GM12878 (cell line): ENCODE measurements at regions not wholly inside any gene's neighbourhood (a gene's known extent, or its start where the extent isn't known, plus 50 kb on each side); places are given as distances from the start of the nearest gene placed in this dataset.

Experiments
- ATAC-seq: fragments of 200-7000 bp; cut with Tn5 transposase; 3 replicates; pipeline ENCODE4 v1.9.1; 2020; ENCODE audit warnings: mild to moderate bottlenecking, moderate library complexity
- BruUV-seq: library from RNA; stranded (reverse); fragments of 400-500 nt; replicated peaks from 2 replicates; lab custom pipeline; 2021; lab: Mats Ljungman, UMichigan
- CTCF ChIA-PET: fragments of 300-600 bp; sonication (Branson Sonifier 250); formaldehyde crosslinking; extraction: SDS; loops from one replicate; lab custom pipeline; 2021; ENCODE audit warnings: inconsistent platforms; lab: Yijun Ruan, JAX
- POLR2A ChIA-PET: fragments of 350-600 bp; formaldehyde crosslinking; extraction: SDS; loops from one replicate; lab custom pipeline; 2021; ENCODE audit warnings: inconsistent platforms; lab: Charles Lee
- RAD21 ChIA-PET: fragments of 300-600 bp; sonication (Branson Sonifier 250); formaldehyde crosslinking; loops from one replicate; lab custom pipeline; 2023; ENCODE audit warnings: antibody characterized with exemption; ENCODE audit not compliant: unreplicated experiment; lab: Charles Lee
- SMC1A ChIA-PET: fragments of 300-600 bp; sonication (Branson Sonifier 250); formaldehyde crosslinking; loops from one replicate; lab custom pipeline; 2023; ENCODE audit not compliant: unreplicated experiment, uncharacterized antibody; lab: Charles Lee
- DNase-seq: peaks from one replicate; pipeline ENCODE4 v3.0.0-alpha.2; 2011; ENCODE audit warnings: low read depth, low spot score
- FAIRE-seq: peaks from 3 replicates; lab custom pipeline; 2011; peaks lifted over from hg19 to GRCh38; lab: Jason Lieb, UNC
- H2AFZ ChIP-seq: 2 replicates; pipeline ENCODE4 v1.6.0; 2011; ENCODE audit warnings: low read depth, low read length, control low read depth; ENCODE audit not compliant: control insufficient read depth
- H3K27ac ChIP-seq: 2 replicates; pipeline ENCODE4 v1.5.1; 2011; ENCODE audit warnings: control low read depth; ENCODE audit not compliant: control insufficient read depth, insufficient read depth
- H3K27me3 ChIP-seq, 2 experiments: replicated peaks in 1 of 2; 2 replicates each; pipeline versions ENCODE4 v1.6.0 to v1.6.1; 2011; ENCODE audit warnings: low read length in 1 of 2; ENCODE audit not compliant: control insufficient read depth in 2 of 2, insufficient read depth in 2 of 2
- H3K36me3 ChIP-seq, 2 experiments: 2 replicates each; pipeline ENCODE4 v1.5.1; 2011; ENCODE audit warnings: low read length in 1 of 2; ENCODE audit not compliant: control insufficient read depth in 2 of 2, insufficient read depth in 2 of 2
- H3K4me1 ChIP-seq: 2 replicates; pipeline ENCODE4 v1.6.1; 2011; ENCODE audit warnings: mild to moderate bottlenecking, low read length, moderate library complexity, mixed read lengths; ENCODE audit not compliant: control insufficient read depth, insufficient read depth
- H3K4me2 ChIP-seq: 2 replicates; pipeline ENCODE4 v1.6.0; 2011; ENCODE audit warnings: control low read depth; ENCODE audit not compliant: control insufficient read depth, insufficient read depth
- H3K4me3 ChIP-seq: fragments of 200-600 bp; sonication (generic); 2 replicates; pipeline ENCODE4 v1.5.1; 2016
- H3K79me2 ChIP-seq: 2 replicates; pipeline ENCODE4 v1.6.0; 2011; ENCODE audit warnings: low read length; ENCODE audit not compliant: control insufficient read depth, insufficient read depth
- H3K9ac ChIP-seq: 2 replicates; pipeline ENCODE4 v1.8.0; 2011; ENCODE audit warnings: low read length, control low read depth, mixed read lengths; ENCODE audit not compliant: control insufficient read depth, insufficient read depth
- H3K9me3 ChIP-seq: replicated peaks from 3 replicates; pipeline ENCODE4 v1.5.1; 2011; ENCODE audit warnings: mild to moderate bottlenecking, low read length; ENCODE audit not compliant: control insufficient read depth, insufficient read depth
- H4K20me1 ChIP-seq: 2 replicates; pipeline ENCODE4 v1.6.0; 2011; ENCODE audit not compliant: control insufficient read depth, insufficient read depth
- BACH1 ChIP-seq: fragments of 450-650 bp; IDR thresholded peaks from 2 replicates; pipeline ENCODE4 v1.6.1; 2017; ENCODE audit warnings: mild to moderate bottlenecking, borderline replicate concordance
- BCL11A ChIP-seq: IDR thresholded peaks from 2 replicates; pipeline ENCODE4 v1.6.1; 2011; ENCODE audit warnings: low read depth, low read length
- CBX3 ChIP-seq: fragments of 200-600 bp; sonication (generic); IDR thresholded peaks from 2 replicates; pipeline ENCODE4 v1.6.1; 2016; ENCODE audit warnings: low read depth, borderline replicate concordance
- JUNB ChIP-seq: IDR thresholded peaks from 2 replicates; pipeline ENCODE4 v1.6.1; 2016; ENCODE audit warnings: antibody characterized with exemption, mild to moderate bottlenecking
- LARP7 ChIP-seq: fragments of 450-650 bp; IDR thresholded peaks from 2 replicates; pipeline ENCODE4 v1.6.1; 2017; ENCODE audit warnings: mild to moderate bottlenecking
- MEF2A ChIP-seq: IDR thresholded peaks from 2 replicates; pipeline ENCODE4 v1.6.1; 2011; ENCODE audit warnings: low read depth, mild to moderate bottlenecking, low read length, moderate library complexity; ENCODE audit not compliant: insufficient read depth
- MXI1 ChIP-seq: fragments of 150-350 bp; IDR thresholded peaks from 2 replicates; pipeline ENCODE4 v1.6.1; 2011; ENCODE audit warnings: low read depth, mild to moderate bottlenecking, inconsistent platforms, low read length, improper control_type of control experiment
- MYC ChIP-seq: IDR thresholded peaks from 2 replicates; pipeline ENCODE4 v1.6.1; 2011; ENCODE audit warnings: mild to moderate bottlenecking, low read length, moderate library complexity, inconsistent platforms; ENCODE audit not compliant: insufficient read depth, insufficient replicate concordance, insufficient read length, severe bottlenecking
- NFXL1 ChIP-seq: fragments of 450-650 bp; IDR thresholded peaks from 2 replicates; pipeline ENCODE4 v1.6.1; 2017; ENCODE audit warnings: antibody characterized with exemption, mild to moderate bottlenecking, borderline replicate concordance
- SIX5 ChIP-seq: IDR thresholded peaks from 2 replicates; pipeline ENCODE4 v1.6.1; 2011; ENCODE audit warnings: mild to moderate bottlenecking, low read depth, low read length, moderate library complexity; ENCODE audit not compliant: severe bottlenecking
- SUPT20H ChIP-seq: IDR thresholded peaks from 2 replicates; pipeline ENCODE4 v1.6.1; 2011; ENCODE audit warnings: low read depth, mild to moderate bottlenecking, low read length, moderate library complexity, borderline replicate concordance; ENCODE audit not compliant: control insufficient read depth
- SUZ12 ChIP-seq: fragments of 200-600 bp; sonication (generic); IDR thresholded peaks from one replicate; pipeline ENCODE4 v1.6.1; 2018; ENCODE audit warnings: antibody characterized with exemption, mild to moderate bottlenecking; ENCODE audit not compliant: unreplicated experiment
- YY1 ChIP-seq: IDR thresholded peaks from 2 replicates; pipeline ENCODE4 v1.6.1; 2011; ENCODE audit warnings: low read depth, mild to moderate bottlenecking, low read length
- ZBED1 ChIP-seq: IDR thresholded peaks from 2 replicates; pipeline ENCODE4 v1.6.1; 2016; ENCODE audit warnings: borderline replicate concordance
- WGBS: methylation state at CpG from one replicate; pipeline ENCODE4 v1.1.6; 2016; ENCODE audit warnings: low lambda C conversion rate; ENCODE audit not compliant: insufficient replicate concordance, insufficient coverage; ENCODE audit errors: missing lambda C conversion rate; 5-methylcytosine and 5-hydroxymethylcytosine counted together
- in situ Hi-C: fragments of 300-500 bp; cut with MboI; formaldehyde crosslinking; loops from 9 replicates; pipeline ENCODE4 v1.14.3; 2018; ENCODE audit warnings: mixed read lengths
- intact Hi-C: fragments of 100-400 bp; cut with micrococcal nuclease; formaldehyde crosslinking; loops from one replicate; pipeline ENCODE4 v1.14.2; 2022; ENCODE audit not compliant: unreplicated experiment
- TF ChIP-seq, protein P1 (sequence below): IDR thresholded peaks from 2 replicates; pipeline ENCODE4 v1.6.1; 2012; ENCODE audit warnings: mild to moderate bottlenecking, low read depth, low read length

DNA sequence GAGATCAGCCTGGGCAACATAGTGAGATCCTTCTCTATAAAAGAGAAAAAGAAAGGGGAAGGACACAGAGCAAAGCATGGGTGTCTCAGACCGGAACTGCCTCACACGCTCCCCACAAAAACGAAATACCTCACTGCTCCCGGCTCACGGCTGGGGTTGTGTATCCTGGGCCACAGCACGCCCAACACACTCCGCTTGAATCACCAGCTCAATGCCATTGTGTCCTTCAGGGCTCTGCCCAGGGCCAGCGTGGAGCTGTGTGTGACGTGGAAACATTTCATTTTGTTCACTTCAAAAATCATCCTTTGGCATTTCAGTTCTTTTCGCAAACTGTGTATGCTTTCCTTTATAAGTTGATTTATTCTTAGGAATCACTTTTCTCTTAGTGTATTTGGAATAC is 279.5 kb downstream of the IRX1 start:
- WGBS: 23% methylated on average over 10 of the region's 10 CpGs
- ChIA-PET CTCF (no interaction called here), RAD21 (no interaction called here), POLR2A (no interaction called here), SMC1A (no interaction called here)
- BruUV-seq: no TSS peak
- Histone ChIP-seq H3K4me2 (no peak overlapping the region), H3K9ac (no peak overlapping the region), H3K9me3 (no peaks in the 10 kb centered on the region), H3K27ac (no peak overlapping the region), H3K36me3 (no peaks in the 10 kb centered on the region), H3K79me2 (no peaks in the 10 kb centered on the region), H3K27me3 (no peaks in the 10 kb centered on the region), H4K20me1 (no peaks in the 10 kb centered on the region), H3K4me1 (no peaks in the 10 kb centered on the region), H2AFZ (no peak overlapping the region), H3K4me3 (no peak overlapping the region)
- intact Hi-C loops: no loop called here
- ATAC-seq: no peak
- in situ Hi-C loops: no loop called here
- DNase-seq: no peak
- TF ChIP-seq MXI1 (no peak), JUNB (no peak), ZBED1 (no peak), LARP7 (no peak), NFXL1 (no peak), SUZ12 (no peak), CBX3 (no peak), SUPT20H (no peak)
- no peak for FAIRE-seq

- Histone ChIP-seq H3K36me3 (no peaks in the 10 kb centered on the region), H3K4me3 (no peak overlapping the region), H3K9ac (no peak overlapping the region), H2AFZ (no peak overlapping the region), H4K20me1 (no peaks in the 10 kb centered on the region), H3K27me3 (no peaks in the 10 kb centered on the region), H3K9me3 (no peaks in the 10 kb centered on the region), H3K27ac (no peak overlapping the region), H3K4me2 (no peak overlapping the region), H3K4me1 (no peaks in the 10 kb centered on the region), H3K79me2 (no peaks in the 10 kb centered on the region)
- no peak for FAIRE-seq
- POLR2A ChIA-PET: no interaction called here
- SMC1A ChIA-PET: no interaction called here
- RAD21 ChIA-PET: no interaction called here
- ATAC-seq: no peak
- CTCF ChIA-PET: no interaction called here
- no TSS peak for BruUV-seq
- in situ Hi-C loops (no loop called here), intact Hi-C loops (no loop called here)
- 7% methylated on average over 4 of the region's 4 CpGs for WGBS
- no peak for DNase-seq
- TF ChIP-seq MEF2A (no peak), MYC (no peak), BACH1 (no peak), SIX5 (no peak), BCL11A (no peak), YY1 (no peak)
- TF ChIP-seq, protein P1, sequence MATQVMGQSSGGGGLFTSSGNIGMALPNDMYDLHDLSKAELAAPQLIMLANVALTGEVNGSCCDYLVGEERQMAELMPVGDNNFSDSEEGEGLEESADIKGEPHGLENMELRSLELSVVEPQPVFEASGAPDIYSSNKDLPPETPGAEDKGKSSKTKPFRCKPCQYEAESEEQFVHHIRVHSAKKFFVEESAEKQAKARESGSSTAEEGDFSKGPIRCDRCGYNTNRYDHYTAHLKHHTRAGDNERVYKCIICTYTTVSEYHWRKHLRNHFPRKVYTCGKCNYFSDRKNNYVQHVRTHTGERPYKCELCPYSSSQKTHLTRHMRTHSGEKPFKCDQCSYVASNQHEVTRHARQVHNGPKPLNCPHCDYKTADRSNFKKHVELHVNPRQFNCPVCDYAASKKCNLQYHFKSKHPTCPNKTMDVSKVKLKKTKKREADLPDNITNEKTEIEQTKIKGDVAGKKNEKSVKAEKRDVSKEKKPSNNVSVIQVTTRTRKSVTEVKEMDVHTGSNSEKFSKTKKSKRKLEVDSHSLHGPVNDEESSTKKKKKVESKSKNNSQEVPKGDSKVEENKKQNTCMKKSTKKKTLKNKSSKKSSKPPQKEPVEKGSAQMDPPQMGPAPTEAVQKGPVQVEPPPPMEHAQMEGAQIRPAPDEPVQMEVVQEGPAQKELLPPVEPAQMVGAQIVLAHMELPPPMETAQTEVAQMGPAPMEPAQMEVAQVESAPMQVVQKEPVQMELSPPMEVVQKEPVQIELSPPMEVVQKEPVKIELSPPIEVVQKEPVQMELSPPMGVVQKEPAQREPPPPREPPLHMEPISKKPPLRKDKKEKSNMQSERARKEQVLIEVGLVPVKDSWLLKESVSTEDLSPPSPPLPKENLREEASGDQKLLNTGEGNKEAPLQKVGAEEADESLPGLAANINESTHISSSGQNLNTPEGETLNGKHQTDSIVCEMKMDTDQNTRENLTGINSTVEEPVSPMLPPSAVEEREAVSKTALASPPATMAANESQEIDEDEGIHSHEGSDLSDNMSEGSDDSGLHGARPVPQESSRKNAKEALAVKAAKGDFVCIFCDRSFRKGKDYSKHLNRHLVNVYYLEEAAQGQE: no peak
Measured at GRCh38 chr5:3878267-3878666, 282.6 kb downstream of the IRX1 start.
